H1 (cell line): ENCODE measurements at regions not wholly inside any gene's neighbourhood (a gene's known extent, or its start where the extent isn't known, plus 50 kb on each side); places are given as distances from the start of the nearest gene placed in this dataset.

Experiments
- CTCF ChIA-PET: fragments of 300-600 bp; sonication (Branson Sonifier 250); formaldehyde crosslinking; loops from one replicate; lab custom pipeline; 2021; ENCODE audit not compliant: partially characterized antibody; lab: Charles Lee
- POLR2A ChIA-PET: fragments of 300-600 bp; sonication (Branson Sonifier 250); formaldehyde crosslinking; loops from one replicate; lab custom pipeline; 2021; ENCODE audit warnings: inconsistent platforms; ENCODE audit not compliant: partially characterized antibody; lab: Charles Lee
- DNase-seq, 2 experiments: peaks; one replicate each; pipeline versions ENCODE4 v3.0.0 to v3.0.0-alpha.2; 2010 to 2022; ENCODE audit warnings: low spot score in 2 of 2, low read depth in 1 of 2, mixed read lengths in 1 of 2
- FAIRE-seq: peaks from 2 replicates; lab custom pipeline; 2011; peaks lifted over from hg19 to GRCh38; lab: Jason Lieb, UNC
- H2AFZ ChIP-seq: 2 replicates; pipeline ENCODE4 v1.8.1; 2012; ENCODE audit warnings: low read length, inconsistent platforms
- H2AK5ac ChIP-seq: 2 replicates; pipeline ENCODE4 v1.6.1; 2013; ENCODE audit warnings: low read depth, low read length
- H2BK120ac ChIP-seq: replicated peaks from 2 replicates; pipeline ENCODE3; 2013; ENCODE audit warnings: low read depth, low read length, inconsistent platforms
- H2BK12ac ChIP-seq: 2 replicates; pipeline ENCODE4 v1.6.1; 2013; ENCODE audit warnings: low read depth, low read length
- H2BK15ac ChIP-seq: 2 replicates; pipeline ENCODE4 v1.6.1; 2013; ENCODE audit warnings: low read length
- H2BK20ac ChIP-seq: 2 replicates; pipeline ENCODE4 v1.6.1; 2013; ENCODE audit warnings: low read length
- H2BK5ac ChIP-seq: 2 replicates; pipeline ENCODE4 v1.6.1; 2013; ENCODE audit warnings: low read depth, low read length
- H3K14ac ChIP-seq: 2 replicates; pipeline ENCODE4 v1.6.1; 2013; ENCODE audit warnings: inconsistent platforms; ENCODE audit not compliant: insufficient read length
- H3K18ac ChIP-seq: 2 replicates; pipeline ENCODE4 v1.6.1; 2013; ENCODE audit warnings: low read length; ENCODE audit errors: extremely low read depth
- H3K23ac ChIP-seq: 2 replicates; pipeline ENCODE4 v1.6.1; 2013; ENCODE audit warnings: inconsistent platforms; ENCODE audit not compliant: insufficient read length
- H3K23me2 ChIP-seq: 2 replicates; pipeline ENCODE4 v1.6.1; 2013; ENCODE audit warnings: low read depth, low read length
- H3K27ac ChIP-seq: 2 replicates; pipeline ENCODE4 v1.6.1; 2011; ENCODE audit warnings: low read depth, low read length, inconsistent platforms
- H3K27me3 ChIP-seq, 4 experiments: replicated peaks in 1 of 4; 1 replicate in 1 of 4; 2 replicates in 3 of 4; pipeline versions ENCODE4 v1.6.1 to v1.8.1; 2011 to 2013; ENCODE audit warnings: low read length in 3 of 4, mild to moderate bottlenecking in 3 of 4, inconsistent platforms in 2 of 4, mixed read lengths in 2 of 4, moderate library complexity in 1 of 4; ENCODE audit not compliant: control insufficient read depth in 3 of 4, insufficient read depth in 3 of 4; ENCODE audit errors: extremely low read depth in 1 of 4
- H3K36me3 ChIP-seq, 4 experiments: 2 replicates each; pipeline versions ENCODE4 v1.6.1 to v1.8.1; 2011 to 2013; ENCODE audit warnings: mild to moderate bottlenecking in 4 of 4, low read length in 3 of 4, moderate library complexity in 2 of 4, control low read depth in 1 of 4, inconsistent platforms in 1 of 4; ENCODE audit not compliant: insufficient read depth in 4 of 4, control insufficient read depth in 2 of 4
- H3K4ac ChIP-seq: replicated peaks from 2 replicates; pipeline ENCODE3; 2013; ENCODE audit warnings: low read length, low read depth, mixed read lengths, inconsistent platforms; ENCODE audit not compliant: insufficient read length
- H3K4me1 ChIP-seq, 4 experiments: replicated peaks in 1 of 4; 1 replicate in 1 of 4; 2 replicates in 3 of 4; pipeline versions ENCODE4 v1.6.1 to v1.8.1; 2011 to 2013; ENCODE audit warnings: low read length in 3 of 4, inconsistent platforms in 2 of 4, mixed read lengths in 1 of 4; ENCODE audit not compliant: insufficient read depth in 4 of 4, control insufficient read depth in 3 of 4
- H3K4me2 ChIP-seq, 2 experiments: 2 replicates each; pipeline versions ENCODE4 v1.6.1 to v1.8.1; 2011 to 2013; ENCODE audit warnings: low read depth in 2 of 2, low read length in 2 of 2, control low read depth in 1 of 2, inconsistent platforms in 1 of 2, mild to moderate bottlenecking in 1 of 2; ENCODE audit not compliant: insufficient read depth in 1 of 2
- H3K4me3 ChIP-seq, 4 experiments: fragments of 200-600, 300-600 bp in 1 of 4; sonication (generic), shearing (Covaris generic), sonication (Bioruptor Twin) in 1 of 4; 2 replicates each; pipeline versions ENCODE4 v1.5.1 to v1.8.1; 2011 to 2016; ENCODE audit warnings: low read length in 4 of 4, low read depth in 3 of 4, control low read depth in 2 of 4, inconsistent platforms in 2 of 4, mild to moderate bottlenecking in 2 of 4, mixed read lengths in 1 of 4, moderate library complexity in 1 of 4; ENCODE audit not compliant: insufficient read depth in 2 of 4; ENCODE audit errors: extremely low read depth in 1 of 4
- H3K56ac ChIP-seq: replicated peaks from 2 replicates; pipeline ENCODE3; 2013; ENCODE audit warnings: low read depth, mild to moderate bottlenecking, mixed read lengths, low read length, inconsistent platforms; ENCODE audit not compliant: insufficient read length
- H3K79me1 ChIP-seq: 2 replicates; pipeline ENCODE4 v1.6.1; 2013; ENCODE audit warnings: low read depth, low read length, control low read depth
- H3K79me2 ChIP-seq, 2 experiments: 2 replicates each; pipeline versions ENCODE4 v1.6.1 to v1.8.1; 2012 to 2013; ENCODE audit warnings: low read length in 2 of 2, mild to moderate bottlenecking in 2 of 2, inconsistent platforms in 1 of 2; ENCODE audit not compliant: insufficient read depth in 2 of 2, control insufficient read depth in 1 of 2
- H3K9ac ChIP-seq, 4 experiments: replicated peaks in 1 of 4; 1 replicate in 1 of 4; 2 replicates in 3 of 4; pipeline versions ENCODE4 v1.6.1 to v1.8.1; 2011 to 2013; ENCODE audit warnings: low read depth in 3 of 4, low read length in 3 of 4, control low read depth in 2 of 4, mild to moderate bottlenecking in 2 of 4, moderate library complexity in 2 of 4, inconsistent platforms in 1 of 4; ENCODE audit errors: extremely low read depth in 1 of 4
- H3K9me3 ChIP-seq, 2 experiments: 2 replicates each; pipeline versions ENCODE4 v1.6.1 to v1.8.1; 2012 to 2013; ENCODE audit warnings: mild to moderate bottlenecking in 2 of 2, moderate library complexity in 2 of 2, control low read depth in 1 of 2, inconsistent platforms in 1 of 2, low read depth in 1 of 2, low read length in 1 of 2, mixed read lengths in 1 of 2; ENCODE audit not compliant: insufficient read depth in 2 of 2
- H4K20me1 ChIP-seq, 2 experiments: replicated peaks in 1 of 2; 2 replicates each; pipeline versions ENCODE3 to v1.8.1; 2011 to 2013; ENCODE audit warnings: inconsistent platforms in 2 of 2, low read length in 2 of 2, mild to moderate bottlenecking in 1 of 2; ENCODE audit not compliant: insufficient read depth in 2 of 2, control insufficient read depth in 1 of 2
- H4K5ac ChIP-seq: 2 replicates; pipeline ENCODE4 v1.6.1; 2013; ENCODE audit warnings: low read length, low read depth, mixed read lengths, inconsistent platforms; ENCODE audit not compliant: insufficient read length
- H4K8ac ChIP-seq: 2 replicates; pipeline ENCODE4 v1.8.0; 2013; ENCODE audit warnings: mild to moderate bottlenecking, moderate library complexity, low read length, inconsistent platforms; ENCODE audit not compliant: insufficient read depth; ENCODE audit errors: extremely low read depth
- H4K91ac ChIP-seq: replicated peaks from 2 replicates; pipeline ENCODE3; 2013; ENCODE audit warnings: low read length, mixed read lengths, inconsistent platforms; ENCODE audit not compliant: insufficient read length
- BCL11A ChIP-seq, 2 experiments: IDR thresholded peaks; one replicate each; pipeline ENCODE4 v1.6.1; 2011; ENCODE audit warnings: low read depth in 2 of 2, low read length in 2 of 2, mild to moderate bottlenecking in 2 of 2
- HDAC6 ChIP-seq: IDR thresholded peaks from one replicate; pipeline ENCODE4 v1.7.1; 2012; ENCODE audit warnings: low read depth, mild to moderate bottlenecking, inconsistent platforms, low read length, moderate library complexity
- POLR2AphosphoS5 ChIP-seq: IDR thresholded peaks from 2 replicates; pipeline ENCODE4 v1.6.1; 2011; ENCODE audit warnings: low read depth, low read length
- RAD21 ChIP-seq, 2 experiments: IDR thresholded peaks in 1 of 2; conservative IDR thresholded peaks in 1 of 2; 2 replicates each; pipeline ENCODE4 v1.6.1; 2011; ENCODE audit warnings: low read depth in 2 of 2, low read length in 2 of 2, improper control_type of control experiment in 1 of 2, inconsistent platforms in 1 of 2, mild to moderate bottlenecking in 1 of 2, moderate library complexity in 1 of 2
- SIRT6 ChIP-seq: IDR thresholded peaks from one replicate; pipeline ENCODE4 v1.7.1; 2012; ENCODE audit warnings: low read length, inconsistent platforms
- TAF1 ChIP-seq: IDR thresholded peaks from 2 replicates; pipeline ENCODE4 v1.6.1; 2011; ENCODE audit warnings: mild to moderate bottlenecking, low read depth, low read length
- WGBS, 2 experiments: shearing (Covaris generic) in 1 of 2; methylation state at CpG; one replicate each; pipeline versions ENCODE4 v1.1.6 to v1.1.7; 2013 to 2015; ENCODE audit warnings: low lambda C conversion rate in 2 of 2, mixed read lengths in 2 of 2, inconsistent platforms in 1 of 2, low coverage in 1 of 2, missing lambda C conversion rate in 1 of 2; ENCODE audit not compliant: insufficient replicate concordance in 2 of 2, insufficient coverage in 1 of 2, insufficient read length in 1 of 2; ENCODE audit errors: extremely low coverage in 1 of 2, missing lambda C conversion rate in 1 of 2; 5-methylcytosine and 5-hydroxymethylcytosine counted together

GRCh38 chr17:72193391-72194106 is 72.7 kb downstream of the SOX9 start:
- DNase-seq (no peak), FAIRE-seq (no peak)
- H2BK15ac ChIP-seq: no peak overlapping the region
- no peak overlapping the region for H3K23ac ChIP-seq
- H3K14ac ChIP-seq: no peak overlapping the region
- ChIA-PET CTCF (interaction anchor here (0.6 to 1.1 kb wide), 3 partner anchors 13 to 622 kb away, joined by 3 read pairs; no protein-coding TSS in a partner anchor), POLR2A (interaction anchor here (0.5 to 1.1 kb wide), 2 partner anchors 55 to 72 kb away, joined by 3 to 5 read pairs; partner anchors contain the start of gene SOX9)
- H4K5ac ChIP-seq: no peak overlapping the region
- H3K4me1 ChIP-seq: no peaks in the 10 kb centered on the region; a peak in 2 of 7 replicates
- no peak overlapping the region for H3K4ac ChIP-seq
- H3K4me3 ChIP-seq: no peak overlapping the region
- H3K79me1 ChIP-seq: no peaks in the 10 kb centered on the region
- H3K23me2 ChIP-seq: peaks cover 9% of the 10 kb centered on the region; the same call in 1 of the 2 replicates
- H2BK12ac ChIP-seq: no peak overlapping the region
- peak overlapping the region; percentile 13; the same call in 1 of the 2 replicates for H2AFZ ChIP-seq
- TF ChIP-seq RAD21 (IDR thresholded peaks at IDR 0.05 in 1 of 2, conservative IDR thresholded peaks at IDR 0.05 in 1 of 2; ENCODE audit: low read depth in 2 of 2, low read length in 2 of 2): no peak
- no peak for TF ChIP-seq POLR2AphosphoS5
- no peak for TF ChIP-seq HDAC6
- no peak for TF ChIP-seq SIRT6
- TF ChIP-seq BCL11A (IDR thresholded peaks at IDR 0.05; ENCODE audit: low read depth in 2 of 2, low read length in 2 of 2): no peak
- TF ChIP-seq TAF1: no peak
- no peak overlapping the region for H2BK20ac ChIP-seq
- no peak overlapping the region for H3K18ac ChIP-seq
- H3K56ac ChIP-seq: no peak overlapping the region
- H4K8ac ChIP-seq: no peak overlapping the region
- H2AK5ac ChIP-seq: no peak overlapping the region
- WGBS, 2 experiments: 91% methylated on average over 10 of the region's 10 CpGs; no CpG with 5 or more reads in 1 of the 2 experiments
- no peak overlapping the region for H3K9ac ChIP-seq
- H2BK120ac ChIP-seq: no peak overlapping the region
- H3K27ac ChIP-seq: no peak overlapping the region
- H3K79me2 ChIP-seq: no peaks in the 10 kb centered on the region
- no peaks in the 10 kb centered on the region; a peak in 1 of 8 replicates for H3K36me3 ChIP-seq
- no peaks in the 10 kb centered on the region for H3K9me3 ChIP-seq
- no peaks in the 10 kb centered on the region; a peak in 1 of 7 replicates for H3K27me3 ChIP-seq
- no peak overlapping the region for H3K4me2 ChIP-seq
- H4K20me1 ChIP-seq: peaks cover 0 to 5% of the 10 kb centered on the region in 2 experiments
- H4K91ac ChIP-seq: no peak overlapping the region
- no peak overlapping the region for H2BK5ac ChIP-seq
